ENCODE measurements at regions not wholly inside any gene's neighbourhood (a gene's known extent, or its start where the extent isn't known, plus 50 kb on each side); places are given as distances from the start of the nearest gene placed in this dataset.

DNA sequence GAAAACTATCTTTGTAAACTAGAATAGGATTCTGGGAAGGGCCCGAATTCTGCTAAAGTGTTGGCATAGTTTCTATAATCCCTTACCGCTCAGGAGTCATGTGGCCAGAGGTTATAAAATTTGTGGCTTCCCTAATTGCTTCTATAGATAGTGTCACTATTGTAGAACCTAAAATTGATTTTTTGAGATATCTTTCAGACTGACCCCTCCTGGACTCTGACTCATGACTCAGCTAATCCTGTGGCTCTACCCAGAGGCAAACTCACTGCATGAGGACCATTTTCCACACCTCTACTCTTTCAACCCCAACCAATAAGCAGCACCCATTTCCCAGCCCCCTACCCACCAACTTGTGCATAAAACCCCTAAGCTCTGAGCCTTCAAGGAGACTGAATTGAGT lies 61.8 kb upstream of the PRSS23 start:
- TF ChIP-seq, protein P1, sequence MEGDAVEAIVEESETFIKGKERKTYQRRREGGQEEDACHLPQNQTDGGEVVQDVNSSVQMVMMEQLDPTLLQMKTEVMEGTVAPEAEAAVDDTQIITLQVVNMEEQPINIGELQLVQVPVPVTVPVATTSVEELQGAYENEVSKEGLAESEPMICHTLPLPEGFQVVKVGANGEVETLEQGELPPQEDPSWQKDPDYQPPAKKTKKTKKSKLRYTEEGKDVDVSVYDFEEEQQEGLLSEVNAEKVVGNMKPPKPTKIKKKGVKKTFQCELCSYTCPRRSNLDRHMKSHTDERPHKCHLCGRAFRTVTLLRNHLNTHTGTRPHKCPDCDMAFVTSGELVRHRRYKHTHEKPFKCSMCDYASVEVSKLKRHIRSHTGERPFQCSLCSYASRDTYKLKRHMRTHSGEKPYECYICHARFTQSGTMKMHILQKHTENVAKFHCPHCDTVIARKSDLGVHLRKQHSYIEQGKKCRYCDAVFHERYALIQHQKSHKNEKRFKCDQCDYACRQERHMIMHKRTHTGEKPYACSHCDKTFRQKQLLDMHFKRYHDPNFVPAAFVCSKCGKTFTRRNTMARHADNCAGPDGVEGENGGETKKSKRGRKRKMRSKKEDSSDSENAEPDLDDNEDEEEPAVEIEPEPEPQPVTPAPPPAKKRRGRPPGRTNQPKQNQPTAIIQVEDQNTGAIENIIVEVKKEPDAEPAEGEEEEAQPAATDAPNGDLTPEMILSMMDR (IDR thresholded peaks at IDR 0.05; ENCODE audit: insufficient read depth, low read length): no peak
- TF ChIP-seq REST (IDR thresholded peaks at IDR 0.05; ENCODE audit: insufficient replicate concordance, low read depth) (no peak), POLR2AphosphoS5 (IDR thresholded peaks at IDR 0.05; ENCODE audit: low read depth) (no peak), GABPA (IDR thresholded peaks at IDR 0.05; ENCODE audit: low read depth) (no peak), SPI1 (IDR thresholded peaks at IDR 0.05; ENCODE audit: borderline replicate concordance, low read depth) (no peak)
